BJ (cell line): ENCODE measurements at regions not wholly inside any gene's neighbourhood (a gene's known extent, or its start where the extent isn't known, plus 50 kb on each side); places are given as distances from the start of the nearest gene placed in this dataset.

Experiments used
- CTCF ChIA-PET: fragments of 350-600 bp; formaldehyde crosslinking; extraction: SDS; loops from one replicate; lab custom pipeline; 2021; ENCODE audit warnings: antibody characterized with exemption, inconsistent platforms; lab: Yijun Ruan, JAX
- POLR2A ChIA-PET: fragments of 300-600 bp; sonication (Branson Sonifier 250); formaldehyde crosslinking; extraction: SDS; loops from one replicate; lab custom pipeline; 2021; ENCODE audit warnings: antibody characterized with exemption; lab: Charles Lee
- DNase-seq: peaks from one replicate; pipeline ENCODE4 v3.0.0-alpha.2; 2011; ENCODE audit warnings: low read depth
- H3K27me3 ChIP-seq: 2 replicates; pipeline ENCODE4 v1.6.0; 2011; ENCODE audit warnings: low read length; ENCODE audit not compliant: control insufficient read depth, insufficient read depth
- H3K36me3 ChIP-seq: 2 replicates; pipeline ENCODE4 v1.5.1; 2011; ENCODE audit warnings: low read length; ENCODE audit not compliant: control insufficient read depth, insufficient read depth
- H3K4me3 ChIP-seq: 2 replicates; pipeline ENCODE4 v1.5.1; 2011; ENCODE audit warnings: low read depth, mild to moderate bottlenecking, control low read depth, low read length
- TF ChIP-seq, protein P1 (sequence below): IDR thresholded peaks from 2 replicates; pipeline ENCODE4 v1.5.1; 2011; ENCODE audit warnings: low read depth, mild to moderate bottlenecking, control low read depth, inconsistent platforms, low read length, moderate library complexity; ENCODE audit not compliant: insufficient read depth

GRCh38 chr10:118167056-118167700, 120.4 kb upstream of the RAB11FIP2 start:
- no peak overlapping the region for H3K4me3 ChIP-seq
- ChIA-PET CTCF (no interaction called here), POLR2A (no interaction called here)
- no peaks in the 10 kb centered on the region for H3K36me3 ChIP-seq
- H3K27me3 ChIP-seq = no peaks in the 10 kb centered on the region
- TF ChIP-seq, protein P1, sequence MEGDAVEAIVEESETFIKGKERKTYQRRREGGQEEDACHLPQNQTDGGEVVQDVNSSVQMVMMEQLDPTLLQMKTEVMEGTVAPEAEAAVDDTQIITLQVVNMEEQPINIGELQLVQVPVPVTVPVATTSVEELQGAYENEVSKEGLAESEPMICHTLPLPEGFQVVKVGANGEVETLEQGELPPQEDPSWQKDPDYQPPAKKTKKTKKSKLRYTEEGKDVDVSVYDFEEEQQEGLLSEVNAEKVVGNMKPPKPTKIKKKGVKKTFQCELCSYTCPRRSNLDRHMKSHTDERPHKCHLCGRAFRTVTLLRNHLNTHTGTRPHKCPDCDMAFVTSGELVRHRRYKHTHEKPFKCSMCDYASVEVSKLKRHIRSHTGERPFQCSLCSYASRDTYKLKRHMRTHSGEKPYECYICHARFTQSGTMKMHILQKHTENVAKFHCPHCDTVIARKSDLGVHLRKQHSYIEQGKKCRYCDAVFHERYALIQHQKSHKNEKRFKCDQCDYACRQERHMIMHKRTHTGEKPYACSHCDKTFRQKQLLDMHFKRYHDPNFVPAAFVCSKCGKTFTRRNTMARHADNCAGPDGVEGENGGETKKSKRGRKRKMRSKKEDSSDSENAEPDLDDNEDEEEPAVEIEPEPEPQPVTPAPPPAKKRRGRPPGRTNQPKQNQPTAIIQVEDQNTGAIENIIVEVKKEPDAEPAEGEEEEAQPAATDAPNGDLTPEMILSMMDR = no peak
- DNase-seq = no peak

- POLR2A ChIA-PET = no interaction called here
- Histone ChIP-seq H3K36me3 (no peaks in the 10 kb centered on the region), H3K4me3 (no peak overlapping the region), H3K27me3 (no peaks in the 10 kb centered on the region)
- TF ChIP-seq, protein P1 = no peak
- CTCF ChIA-PET = no interaction called here
- no peak for DNase-seq
These were observed 116.5 kb upstream of the RAB11FIP2 start for GRCh38 chr10:118163217-118163616.

- Histone ChIP-seq H3K27me3 (no peaks in the 10 kb centered on the region), H3K36me3 (no peaks in the 10 kb centered on the region), H3K4me3 (no peak overlapping the region)
- CTCF ChIA-PET = interaction anchor here (0.6 to 1.1 kb wide), 4 partner anchors 10 to 507 kb away, joined by 3 read pairs; no protein-coding TSS in a partner anchor
- POLR2A ChIA-PET = no interaction called here
- TF ChIP-seq, protein P1 = no peak
- no peak for DNase-seq
These were observed 114.9 kb upstream of the RAB11FIP2 start for GRCh38 chr10:118161461-118162246.

DNA sequence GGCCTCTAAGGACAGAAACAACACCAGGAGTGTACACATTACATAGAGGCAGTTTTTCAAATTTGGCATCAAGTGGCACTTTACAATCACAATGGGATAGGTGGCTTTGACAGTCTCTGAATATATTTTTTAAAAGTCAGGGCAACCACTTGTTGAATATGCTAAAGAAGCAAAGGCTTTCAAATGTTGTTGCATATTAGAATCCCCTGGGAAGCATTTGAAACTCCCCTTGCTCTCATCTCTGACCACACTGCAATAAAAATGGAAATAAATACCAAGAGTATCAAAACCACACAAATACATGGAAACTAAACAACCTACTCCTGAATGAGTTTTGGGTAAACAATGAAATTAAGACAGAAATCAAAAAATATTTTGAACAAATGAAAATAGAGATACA, 106.5 kb upstream of the RAB11FIP2 start:
- Histone ChIP-seq H3K36me3 (no peaks in the 10 kb centered on the region), H3K27me3 (no peaks in the 10 kb centered on the region), H3K4me3 (no peak overlapping the region)
- POLR2A ChIA-PET = no interaction called here
- TF ChIP-seq, protein P1 = no peak
- DNase-seq = no peak
- CTCF ChIA-PET = no interaction called here

DNA sequence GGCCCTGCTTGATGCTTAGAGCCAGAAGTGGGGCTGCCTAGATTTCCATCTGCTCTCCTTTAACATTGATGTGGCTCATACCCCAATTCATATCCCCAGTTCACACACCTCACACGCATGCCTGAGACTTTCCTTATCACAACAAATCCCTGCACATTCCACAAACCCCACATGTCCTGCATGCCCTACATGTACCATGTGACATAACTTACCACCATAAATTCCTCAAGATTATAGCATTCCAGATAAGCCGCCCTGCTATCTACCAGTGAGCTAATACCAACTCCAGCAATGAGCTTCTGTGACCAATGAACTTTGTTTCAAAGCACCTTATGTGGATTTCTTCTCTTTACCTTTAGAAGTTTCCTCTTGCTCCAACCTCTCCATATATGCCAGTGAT, 104.7 kb upstream of the RAB11FIP2 start:
- POLR2A ChIA-PET = no interaction called here
- TF ChIP-seq, protein P1 = no peak
- no peaks in the 10 kb centered on the region for H3K36me3 ChIP-seq
- DNase-seq = no peak
- CTCF ChIA-PET = no interaction called here
- no peaks in the 10 kb centered on the region for H3K27me3 ChIP-seq
- H3K4me3 ChIP-seq = no peak overlapping the region
